ENCODE measurements at regions not wholly inside any gene's neighbourhood (a gene's known extent, or its start where the extent isn't known, plus 50 kb on each side); places are given as distances from the start of the nearest gene placed in this dataset.

GRCh38 chr10:21238717-21239116 lies 286.8 kb downstream of the SKIDA1 start:
- intact Hi-C loops (cut with DNase I): no loop called here
- no peaks in the 10 kb centered on the region for H3K36me3 ChIP-seq (replicated peaks in 1 of 2; ENCODE audit: insufficient read depth in 1 of 2, low read depth in 2 of 2)
- H3K27me3 ChIP-seq: no peaks in the 10 kb centered on the region
- no peak overlapping the region for H3K27ac ChIP-seq
- no peak for DNase-seq
- no peaks in the 10 kb centered on the region for H3K9me3 ChIP-seq
- H3K4me1 ChIP-seq: no peaks in the 10 kb centered on the region
- TF ChIP-seq CTCF (IDR thresholded peaks at IDR 0.05): no peak
- TF ChIP-seq POLR2A (IDR thresholded peaks at IDR 0.05): no peak
- ATAC-seq: no peak
- WGBS, 2 donors: 33 to 37% methylated on average over 2 of the region's 2 CpGs
- H3K4me3 ChIP-seq: no peak overlapping the region

GRCh38 chr10:21238044-21238443 lies 287.4 kb downstream of the SKIDA1 start:
- intact Hi-C loops (cut with DNase I): no loop called here
- Histone ChIP-seq H3K9me3 (no peaks in the 10 kb centered on the region), H3K4me3 (no peak overlapping the region), H3K27ac (no peak overlapping the region), H3K36me3 (replicated peaks in 1 of 2; ENCODE audit: insufficient read depth in 1 of 2, low read depth in 2 of 2) (no peaks in the 10 kb centered on the region), H3K4me1 (no peaks in the 10 kb centered on the region), H3K27me3 (no peaks in the 10 kb centered on the region)
- ATAC-seq (no peak), DNase-seq (no peak)
- TF ChIP-seq CTCF (IDR thresholded peaks at IDR 0.05) (no peak), POLR2A (IDR thresholded peaks at IDR 0.05) (no peak)
- WGBS, 2 donors: 91 to 95% methylated on average over 5 of the region's 5 CpGs

DNA sequence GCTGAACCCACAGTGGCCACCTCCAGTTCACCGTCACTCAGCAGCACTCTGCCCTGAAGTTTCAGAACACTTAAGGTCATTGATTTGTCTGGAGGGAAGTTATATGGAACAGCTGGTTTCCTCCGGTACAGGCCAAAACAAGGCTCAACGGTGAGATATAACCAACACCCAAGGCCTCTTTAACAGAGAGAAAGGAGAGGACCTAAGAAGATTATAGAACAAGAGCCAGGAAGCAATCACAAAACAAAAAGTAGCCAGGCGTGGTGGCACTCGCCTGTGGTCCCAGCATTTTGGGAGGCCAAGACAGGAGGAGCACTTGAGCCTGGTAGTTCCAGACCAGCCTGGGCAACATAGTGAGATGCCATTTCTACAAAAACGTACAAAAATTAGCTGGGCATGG lies 290.7 kb downstream of the SKIDA1 start:
- intact Hi-C loops (cut with DNase I): no loop called here
- WGBS, 2 donors: 85 to 89% methylated on average over 6 of the region's 6 CpGs
- TF ChIP-seq CTCF (IDR thresholded peaks at IDR 0.05) (no peak), POLR2A (IDR thresholded peaks at IDR 0.05) (no peak)
- ATAC-seq: no peak
- DNase-seq: no peak
- H3K27ac ChIP-seq: no peak overlapping the region
- H3K4me3 ChIP-seq: no peak overlapping the region
- H3K4me1 ChIP-seq: no peaks in the 10 kb centered on the region
- H3K9me3 ChIP-seq: no peaks in the 10 kb centered on the region
- H3K36me3 ChIP-seq (replicated peaks in 1 of 2; ENCODE audit: insufficient read depth in 1 of 2, low read depth in 2 of 2): no peaks in the 10 kb centered on the region
- H3K27me3 ChIP-seq: no peaks in the 10 kb centered on the region

DNA sequence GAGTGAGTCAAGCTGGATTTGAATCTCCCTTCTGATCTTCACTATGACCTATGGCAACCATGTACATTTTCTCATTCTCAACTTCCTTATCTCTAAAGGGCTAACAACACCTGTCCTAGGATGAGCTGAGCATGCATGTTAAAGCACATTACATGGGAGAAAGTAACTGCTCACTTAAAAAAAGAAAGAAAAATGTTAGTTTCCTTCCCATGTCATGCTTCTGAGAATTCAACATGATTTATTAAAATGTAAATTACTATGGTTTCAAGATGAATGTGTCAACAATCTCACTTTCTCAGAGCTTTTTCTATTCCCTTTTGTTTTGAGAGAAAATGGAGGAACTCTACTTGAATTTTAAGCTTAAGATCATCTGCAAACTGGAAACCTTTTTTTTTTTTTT lies 295.3 kb downstream of the SKIDA1 start:
- DNase-seq (no peak), ATAC-seq (no peak)
- Histone ChIP-seq H3K27me3 (no peaks in the 10 kb centered on the region), H3K4me3 (no peak overlapping the region), H3K4me1 (no peaks in the 10 kb centered on the region), H3K36me3 (replicated peaks in 1 of 2; ENCODE audit: insufficient read depth in 1 of 2, low read depth in 2 of 2) (no peaks in the 10 kb centered on the region), H3K9me3 (no peaks in the 10 kb centered on the region), H3K27ac (no peak overlapping the region)
- TF ChIP-seq POLR2A (IDR thresholded peaks at IDR 0.05): no peak
- TF ChIP-seq CTCF (IDR thresholded peaks at IDR 0.05): no peak
- intact Hi-C loops (cut with DNase I): no loop called here

DNA sequence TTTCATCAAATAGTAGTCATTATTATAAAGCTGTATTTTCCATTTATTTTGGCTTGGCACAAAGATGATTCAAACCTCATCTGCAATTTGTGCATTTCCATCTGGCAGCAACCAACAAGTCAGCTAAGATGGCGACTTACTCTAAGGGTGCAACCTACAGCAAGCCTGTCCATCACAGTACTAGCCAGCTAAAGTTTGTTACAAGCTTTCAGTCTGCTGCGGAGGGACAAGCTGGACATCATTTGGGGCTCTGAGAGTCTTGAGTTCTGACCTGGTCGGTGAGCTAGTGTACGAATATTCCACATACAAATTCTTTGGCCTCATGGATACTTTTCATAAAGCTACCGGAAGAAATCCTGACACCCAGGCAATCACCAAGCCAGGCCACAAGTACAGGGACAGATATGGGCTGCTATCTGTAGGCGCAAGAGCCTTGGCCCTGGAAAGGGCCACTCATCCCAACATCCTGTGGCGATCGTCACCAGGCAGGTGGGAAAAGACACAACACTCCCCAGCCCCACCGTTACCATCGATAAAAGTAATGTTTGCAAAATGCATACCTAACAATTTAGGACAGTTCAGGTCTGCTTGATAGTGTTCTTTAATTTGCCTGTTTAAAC lies 307.6 kb downstream of the SKIDA1 start:
- intact Hi-C loops (cut with DNase I): no loop called here
- Histone ChIP-seq H3K27me3 (no peaks in the 10 kb centered on the region), H3K4me1 (no peaks in the 10 kb centered on the region), H3K27ac (no peak overlapping the region), H3K36me3 (replicated peaks in 1 of 2; ENCODE audit: insufficient read depth in 1 of 2, low read depth in 2 of 2) (no peaks in the 10 kb centered on the region), H3K9me3 (no peaks in the 10 kb centered on the region), H3K4me3 (no peak overlapping the region)
- DNase-seq: no peak
- ATAC-seq: no peak
- TF ChIP-seq POLR2A (IDR thresholded peaks at IDR 0.05) (no peak), CTCF (IDR thresholded peaks at IDR 0.05) (no peak)
- WGBS, 2 donors: 89 to 91% methylated on average over 10 of the region's 10 CpGs
